Endothelial cell (in vitro differentiated cells): ENCODE measurements at regions not wholly inside any gene's neighbourhood (a gene's known extent, or its start where the extent isn't known, plus 50 kb on each side); places are given as distances from the start of the nearest gene placed in this dataset.
A peak's percentile ranks its signal among the peaks of the same experiment; 100 is the strongest.

ENCODE experiments used
- DNase-seq: peaks from one replicate; pipeline ENCODE4 v3.0.0; 2021; ENCODE audit warnings: low spot score
- H3K27ac Mint-ChIP-seq: one replicate; pipeline ENCODE4 v1.8.0; 2021; ENCODE audit warnings: mixed read lengths, inconsistent platforms; ENCODE audit not compliant: unreplicated experiment
- H3K27me3 Mint-ChIP-seq: one replicate; pipeline ENCODE4 v1.8.0; 2021; ENCODE audit warnings: mild to moderate bottlenecking, moderate library complexity, mixed read lengths, inconsistent platforms; ENCODE audit not compliant: unreplicated experiment
- H3K36me3 Mint-ChIP-seq: one replicate; pipeline ENCODE4 v1.8.0; 2021; ENCODE audit warnings: mild to moderate bottlenecking, low read depth, mixed read lengths, inconsistent platforms; ENCODE audit not compliant: unreplicated experiment
- H3K4me1 Mint-ChIP-seq: one replicate; pipeline ENCODE4 v1.8.0; 2021; ENCODE audit warnings: mild to moderate bottlenecking, mixed read lengths, inconsistent platforms; ENCODE audit not compliant: unreplicated experiment
- H3K4me3 Mint-ChIP-seq: one replicate; pipeline ENCODE4 v1.8.0; 2021; ENCODE audit warnings: mild to moderate bottlenecking, mixed read lengths, inconsistent platforms; ENCODE audit not compliant: unreplicated experiment
- H3K9me3 Mint-ChIP-seq: one replicate; pipeline ENCODE4 v1.8.0; 2021; ENCODE audit warnings: mixed read lengths, inconsistent platforms; ENCODE audit not compliant: unreplicated experiment
- TF ChIP-seq, protein P1 (sequence below): fragments of 200-600 bp; sonication (generic); IDR thresholded peaks from one replicate; pipeline ENCODE4 v1.5.0; 2021; ENCODE audit warnings: antibody characterized with exemption; ENCODE audit not compliant: unreplicated experiment

DNA sequence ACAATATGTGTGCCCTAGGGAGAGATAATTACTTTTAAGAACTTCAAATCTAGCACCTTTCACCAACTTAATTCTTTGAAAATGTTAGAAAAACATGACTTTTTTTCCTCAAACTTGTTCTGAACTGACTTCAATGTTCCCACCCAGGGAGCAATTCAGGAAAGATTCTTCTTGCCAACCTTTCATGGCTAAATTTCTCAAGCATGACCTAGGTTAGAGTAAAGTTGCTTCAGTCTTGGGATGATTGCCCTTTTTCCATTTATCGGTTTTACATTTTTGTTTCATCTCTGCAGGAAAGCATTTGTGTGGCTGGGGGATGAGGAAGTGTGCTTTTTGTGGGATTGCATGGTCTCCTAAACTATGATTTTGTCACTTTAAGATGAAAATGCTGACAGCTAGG lies 647.7 kb downstream of the LTN1 start:
- Mint-ChIP-seq H3K27ac (no peak overlapping the region), H3K4me3 (no peak overlapping the region), H3K9me3 (no peaks in the 10 kb centered on the region), H3K4me1 (peaks cover under 1% of the 10 kb centered on the region), H3K36me3 (no peaks in the 10 kb centered on the region), H3K27me3 (no peaks in the 10 kb centered on the region)
- TF ChIP-seq, protein P1, sequence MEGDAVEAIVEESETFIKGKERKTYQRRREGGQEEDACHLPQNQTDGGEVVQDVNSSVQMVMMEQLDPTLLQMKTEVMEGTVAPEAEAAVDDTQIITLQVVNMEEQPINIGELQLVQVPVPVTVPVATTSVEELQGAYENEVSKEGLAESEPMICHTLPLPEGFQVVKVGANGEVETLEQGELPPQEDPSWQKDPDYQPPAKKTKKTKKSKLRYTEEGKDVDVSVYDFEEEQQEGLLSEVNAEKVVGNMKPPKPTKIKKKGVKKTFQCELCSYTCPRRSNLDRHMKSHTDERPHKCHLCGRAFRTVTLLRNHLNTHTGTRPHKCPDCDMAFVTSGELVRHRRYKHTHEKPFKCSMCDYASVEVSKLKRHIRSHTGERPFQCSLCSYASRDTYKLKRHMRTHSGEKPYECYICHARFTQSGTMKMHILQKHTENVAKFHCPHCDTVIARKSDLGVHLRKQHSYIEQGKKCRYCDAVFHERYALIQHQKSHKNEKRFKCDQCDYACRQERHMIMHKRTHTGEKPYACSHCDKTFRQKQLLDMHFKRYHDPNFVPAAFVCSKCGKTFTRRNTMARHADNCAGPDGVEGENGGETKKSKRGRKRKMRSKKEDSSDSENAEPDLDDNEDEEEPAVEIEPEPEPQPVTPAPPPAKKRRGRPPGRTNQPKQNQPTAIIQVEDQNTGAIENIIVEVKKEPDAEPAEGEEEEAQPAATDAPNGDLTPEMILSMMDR, result no peak
- DNase-seq, result no peak

DNA sequence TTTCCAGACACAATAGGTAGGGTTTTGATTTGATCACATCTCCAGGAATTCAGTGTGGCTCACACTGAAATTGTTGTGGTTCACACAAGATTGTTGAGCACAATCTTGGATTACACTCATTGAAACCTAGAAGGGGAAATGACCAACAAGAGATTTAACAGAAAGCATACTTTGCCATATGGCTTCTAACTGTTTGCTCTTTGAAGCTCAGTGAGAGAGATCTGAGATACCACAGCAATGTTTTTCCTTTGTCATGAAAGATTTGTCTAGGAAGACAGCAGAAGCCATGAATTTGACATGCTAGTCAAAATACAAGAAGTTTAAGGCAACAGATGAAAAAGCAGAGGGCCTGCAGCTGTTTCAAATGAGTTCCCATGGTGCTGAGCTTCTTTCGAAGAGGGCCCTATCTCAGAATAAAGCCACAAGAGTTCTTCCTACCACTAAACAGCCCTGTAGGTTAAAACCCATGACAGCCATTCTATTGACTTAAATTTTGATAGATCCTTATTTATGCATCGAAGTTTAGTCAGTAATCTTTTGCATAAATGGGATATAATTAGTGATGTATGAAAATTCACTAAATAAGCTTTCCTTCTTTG lies 650.4 kb downstream of the LTN1 start:
- Mint-ChIP-seq H3K27me3 (no peaks in the 10 kb centered on the region), H3K9me3 (no peaks in the 10 kb centered on the region), H3K36me3 (no peaks in the 10 kb centered on the region), H3K4me3 (no peak overlapping the region), H3K4me1 (peaks cover 20% of the 10 kb centered on the region), H3K27ac (no peak overlapping the region)
- TF ChIP-seq, protein P1, result no peak
- DNase-seq, result no peak

DNA sequence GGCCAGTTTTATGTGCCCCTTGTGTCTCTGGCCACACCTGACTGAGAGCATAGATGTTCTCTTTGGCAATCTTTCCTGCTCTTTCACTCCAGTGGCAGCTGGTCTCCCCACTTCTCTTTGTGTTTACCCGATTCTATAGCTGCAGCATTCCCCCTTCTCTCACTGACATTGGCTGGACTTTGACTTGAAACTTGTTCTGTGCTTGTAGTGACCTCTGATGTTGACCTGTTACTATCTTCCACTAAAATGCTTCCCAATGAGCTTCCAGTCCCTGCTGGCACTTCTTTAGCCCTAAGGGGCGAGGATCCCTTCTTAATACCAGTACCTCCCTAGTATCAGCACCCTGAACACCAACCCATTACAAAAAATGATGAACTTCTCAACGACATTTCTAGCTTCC lies 653.3 kb downstream of the LTN1 start:
- peak overlapping the region; percentile 34 for H3K27ac Mint-ChIP-seq
- H3K27me3 Mint-ChIP-seq, result no peaks in the 10 kb centered on the region
- H3K9me3 Mint-ChIP-seq, result no peaks in the 10 kb centered on the region
- H3K36me3 Mint-ChIP-seq, result no peaks in the 10 kb centered on the region
- peaks cover 24% of the 10 kb centered on the region for H3K4me1 Mint-ChIP-seq
- no peak overlapping the region for H3K4me3 Mint-ChIP-seq
- TF ChIP-seq, protein P1, result no peak
- no peak for DNase-seq

DNA sequence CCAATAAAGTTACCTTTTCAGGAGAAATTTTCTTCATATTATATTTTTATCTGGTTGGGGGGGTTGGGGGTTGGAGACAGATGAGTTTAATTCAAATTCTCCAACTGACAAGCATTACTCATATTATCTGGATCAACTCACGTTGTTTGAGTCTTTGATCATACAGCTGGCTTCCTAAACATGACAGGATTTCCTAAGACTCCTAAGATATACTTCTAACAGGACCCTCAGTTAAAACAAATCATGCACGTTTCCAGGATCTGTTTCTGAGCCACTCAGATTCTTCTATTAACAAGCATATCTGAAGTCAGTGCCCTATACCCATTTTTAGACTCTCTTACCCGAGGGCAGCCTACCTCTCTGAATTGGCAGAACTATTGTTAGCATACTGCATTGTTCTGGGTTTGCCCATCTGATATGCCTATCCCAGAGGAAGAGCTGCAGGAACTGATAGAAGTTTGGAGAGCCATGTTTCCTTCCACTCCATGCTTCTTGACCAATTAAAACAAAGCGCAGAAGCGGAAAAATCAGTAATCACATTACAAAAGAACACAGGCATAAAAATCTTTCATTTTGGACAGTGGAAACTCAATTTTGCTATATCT lies 653.9 kb downstream of the LTN1 start:
- TF ChIP-seq, protein P1, result no peak
- no peak for DNase-seq
- Mint-ChIP-seq H3K36me3 (no peaks in the 10 kb centered on the region), H3K4me3 (no peak overlapping the region), H3K9me3 (no peaks in the 10 kb centered on the region), H3K27me3 (no peaks in the 10 kb centered on the region), H3K27ac (peak overlapping the region; percentile 34), H3K4me1 (peaks cover 24% of the 10 kb centered on the region)

DNA sequence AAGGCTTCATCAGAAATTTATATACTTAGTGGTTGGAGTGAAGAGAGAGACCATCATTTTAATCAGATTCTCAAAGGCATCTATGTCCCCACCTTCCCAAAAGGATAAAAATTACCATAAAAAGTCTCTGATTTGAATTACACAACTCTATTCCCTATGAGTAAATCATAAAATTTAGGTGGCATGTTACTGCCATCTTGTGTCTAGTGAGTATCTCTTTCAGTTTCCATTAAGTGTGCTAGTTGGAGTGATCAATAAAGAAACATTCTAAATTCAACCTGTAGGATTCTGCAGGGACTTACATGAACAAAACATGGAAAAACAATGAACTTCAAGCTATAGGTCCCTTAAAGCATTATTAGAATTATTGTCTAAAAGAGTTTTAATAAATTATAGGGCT lies 655.4 kb downstream of the LTN1 start:
- TF ChIP-seq, protein P1, result no peak
- Mint-ChIP-seq H3K36me3 (no peaks in the 10 kb centered on the region), H3K27ac (no peak overlapping the region), H3K4me3 (no peak overlapping the region), H3K4me1 (peaks cover 24% of the 10 kb centered on the region), H3K27me3 (no peaks in the 10 kb centered on the region), H3K9me3 (no peaks in the 10 kb centered on the region)
- no peak for DNase-seq
